Central memory CD8-positive, alpha-beta T cell (primary cell): ENCODE measurements at regions not wholly inside any gene's neighbourhood (a gene's known extent, or its start where the extent isn't known, plus 50 kb on each side); places are given as distances from the start of the nearest gene placed in this dataset.

ENCODE experiments used
- ATAC-seq: fragments of 150-1000 bp; cut with Tn5 transposase; replicated peaks from 2 replicates; pipeline ENCODE4 v1.10.0; 2022; ENCODE audit warnings: mild to moderate bottlenecking, moderate FRiP score, moderate number of reproducible peaks; ENCODE audit not compliant: poor library complexity, severe bottlenecking; ENCODE audit errors: extremely low read depth
- DNase-seq, 2 donors: peaks; one replicate each; pipeline ENCODE4 v3.0.0; 2021; ENCODE audit warnings: low spot score in 2 of 2
- H3K27ac Mint-ChIP-seq: one replicate; pipeline ENCODE4 v1.8.0; 2022; ENCODE audit warnings: low read depth, mild to moderate bottlenecking, moderate library complexity, mixed read lengths
- H3K27me3 Mint-ChIP-seq: one replicate; pipeline ENCODE4 v1.8.0; 2022; ENCODE audit warnings: mixed read lengths
- H3K36me3 Mint-ChIP-seq: one replicate; pipeline ENCODE4 v1.8.0; 2022; ENCODE audit warnings: mild to moderate bottlenecking, moderate library complexity, mixed read lengths; ENCODE audit not compliant: insufficient read depth
- H3K4me1 Mint-ChIP-seq: one replicate; pipeline ENCODE4 v1.8.0; 2022; ENCODE audit warnings: mixed read lengths
- H3K4me3 Mint-ChIP-seq: one replicate; pipeline ENCODE4 v1.8.0; 2022; ENCODE audit warnings: mild to moderate bottlenecking, moderate library complexity, mixed read lengths
- H3K9me3 Mint-ChIP-seq: one replicate; pipeline ENCODE4 v1.8.0; 2022; ENCODE audit warnings: mixed read lengths

- H3K9me3 Mint-ChIP-seq, result no peaks in the 10 kb centered on the region
- H3K27me3 Mint-ChIP-seq, result peaks cover 68% of the 10 kb centered on the region
- no peak overlapping the region for H3K4me3 Mint-ChIP-seq
- H3K4me1 Mint-ChIP-seq, result no peaks in the 10 kb centered on the region
- no peak for ATAC-seq
- H3K27ac Mint-ChIP-seq, result no peak overlapping the region
- no peaks in the 10 kb centered on the region for H3K36me3 Mint-ChIP-seq
- no peak for DNase-seq
Measured at GRCh38 chr2:234673961-234674759, 177.3 kb upstream of the ARL4C start.

- H3K36me3 Mint-ChIP-seq, result no peaks in the 10 kb centered on the region
- no peak overlapping the region for H3K4me3 Mint-ChIP-seq
- H3K4me1 Mint-ChIP-seq, result no peaks in the 10 kb centered on the region
- no peak overlapping the region for H3K27ac Mint-ChIP-seq
- H3K9me3 Mint-ChIP-seq, result no peaks in the 10 kb centered on the region
- DNase-seq, result no peak
- peaks cover 74% of the 10 kb centered on the region for H3K27me3 Mint-ChIP-seq
- ATAC-seq, result no peak
Measured at GRCh38 chr2:234673501-234673900, 176.6 kb upstream of the ARL4C start.

GRCh38 chr2:234672498-234673150, 175.7 kb upstream of the ARL4C start:
- Mint-ChIP-seq H3K4me1 (no peaks in the 10 kb centered on the region), H3K4me3 (no peak overlapping the region), H3K27ac (no peak overlapping the region), H3K36me3 (no peaks in the 10 kb centered on the region), H3K27me3 (peaks cover 72% of the 10 kb centered on the region), H3K9me3 (no peaks in the 10 kb centered on the region)
- ATAC-seq (no peak), DNase-seq (no peak)

GRCh38 chr2:234671716-234672115, 174.8 kb upstream of the ARL4C start:
- peaks cover 80% of the 10 kb centered on the region for H3K27me3 Mint-ChIP-seq
- DNase-seq (no peak), ATAC-seq (no peak)
- no peak overlapping the region for H3K4me3 Mint-ChIP-seq
- H3K4me1 Mint-ChIP-seq, result no peaks in the 10 kb centered on the region
- no peaks in the 10 kb centered on the region for H3K9me3 Mint-ChIP-seq
- no peaks in the 10 kb centered on the region for H3K36me3 Mint-ChIP-seq
- no peak overlapping the region for H3K27ac Mint-ChIP-seq

GRCh38 chr2:234671231-234671630, 174.3 kb upstream of the ARL4C start:
- no peak overlapping the region for H3K27ac Mint-ChIP-seq
- H3K4me3 Mint-ChIP-seq, result no peak overlapping the region
- H3K4me1 Mint-ChIP-seq, result no peaks in the 10 kb centered on the region
- ATAC-seq (no peak), DNase-seq (no peak)
- no peaks in the 10 kb centered on the region for H3K9me3 Mint-ChIP-seq
- peaks cover 85% of the 10 kb centered on the region for H3K27me3 Mint-ChIP-seq
- no peaks in the 10 kb centered on the region for H3K36me3 Mint-ChIP-seq

GRCh38 chr2:234670806-234671205, 173.9 kb upstream of the ARL4C start:
- Mint-ChIP-seq H3K9me3 (no peaks in the 10 kb centered on the region), H3K4me3 (no peak overlapping the region), H3K4me1 (no peaks in the 10 kb centered on the region), H3K36me3 (no peaks in the 10 kb centered on the region), H3K27me3 (peaks cover 89% of the 10 kb centered on the region), H3K27ac (no peak overlapping the region)
- ATAC-seq (no peak), DNase-seq (no peak)

- Mint-ChIP-seq H3K9me3 (no peaks in the 10 kb centered on the region), H3K27me3 (peaks cover 96% of the 10 kb centered on the region), H3K27ac (no peak overlapping the region), H3K4me3 (no peak overlapping the region), H3K4me1 (no peaks in the 10 kb centered on the region), H3K36me3 (no peaks in the 10 kb centered on the region)
- no peak for ATAC-seq
- no peak for DNase-seq
Measured at GRCh38 chr2:234670052-234670451, 173.2 kb upstream of the ARL4C start.

- H3K36me3 Mint-ChIP-seq, result no peaks in the 10 kb centered on the region
Measured at GRCh38 chr2:234669621-234670020, 172.7 kb upstream of the ARL4C start.

GRCh38 chr2:234669001-234669400, 172.1 kb upstream of the ARL4C start:
- H3K27me3 Mint-ChIP-seq, result peaks cover 94% of the 10 kb centered on the region
- no peak for DNase-seq
- no peak overlapping the region for H3K27ac Mint-ChIP-seq
- no peak overlapping the region for H3K4me3 Mint-ChIP-seq
- H3K9me3 Mint-ChIP-seq, result peaks cover 4% of the 10 kb centered on the region
- no peaks in the 10 kb centered on the region for H3K36me3 Mint-ChIP-seq
- no peak for ATAC-seq
- no peaks in the 10 kb centered on the region for H3K4me1 Mint-ChIP-seq

More at GRCh38 chr2:234669621-234670020, 172.7 kb upstream of the ARL4C start:
- no peaks in the 10 kb centered on the region for H3K9me3 Mint-ChIP-seq
- H3K27ac Mint-ChIP-seq, result no peak overlapping the region
- H3K27me3 Mint-ChIP-seq, result peaks cover 94% of the 10 kb centered on the region
- DNase-seq (no peak), ATAC-seq (no peak)
- no peaks in the 10 kb centered on the region for H3K4me1 Mint-ChIP-seq
- H3K4me3 Mint-ChIP-seq, result no peak overlapping the region

- Mint-ChIP-seq H3K36me3 (no peaks in the 10 kb centered on the region), H3K9me3 (peaks cover 5% of the 10 kb centered on the region), H3K27ac (no peak overlapping the region), H3K4me1 (no peaks in the 10 kb centered on the region), H3K4me3 (no peak overlapping the region), H3K27me3 (peaks cover 87% of the 10 kb centered on the region)
- DNase-seq (no peak), ATAC-seq (no peak)
Measured at GRCh38 chr2:234666911-234667310, 170.0 kb upstream of the ARL4C start.

- Mint-ChIP-seq H3K27ac (no peak overlapping the region), H3K36me3 (no peaks in the 10 kb centered on the region)
Measured at GRCh38 chr2:234665304-234665703, 168.4 kb upstream of the ARL4C start.

GRCh38 chr2:234661849-234662248, 165.0 kb upstream of the ARL4C start:
- Mint-ChIP-seq H3K4me3 (no peak overlapping the region), H3K27ac (no peak overlapping the region)
- no peak for ATAC-seq

More at GRCh38 chr2:234665304-234665703, 168.4 kb upstream of the ARL4C start:
- Mint-ChIP-seq H3K9me3 (peaks cover 5% of the 10 kb centered on the region), H3K4me1 (no peaks in the 10 kb centered on the region), H3K4me3 (no peak overlapping the region), H3K27me3 (peaks cover 83% of the 10 kb centered on the region)
- DNase-seq, result no peak
- ATAC-seq, result no peak

GRCh38 chr2:234661175-234661574, 164.3 kb upstream of the ARL4C start:
- H3K36me3 Mint-ChIP-seq, result no peaks in the 10 kb centered on the region
- no peak for ATAC-seq
- no peak overlapping the region for H3K4me3 Mint-ChIP-seq
- peaks cover 11% of the 10 kb centered on the region for H3K9me3 Mint-ChIP-seq
- no peak overlapping the region for H3K27ac Mint-ChIP-seq
- DNase-seq, result no peak
- peaks cover 75% of the 10 kb centered on the region for H3K27me3 Mint-ChIP-seq
- H3K4me1 Mint-ChIP-seq, result no peaks in the 10 kb centered on the region

More at GRCh38 chr2:234661849-234662248, 165.0 kb upstream of the ARL4C start:
- peaks cover 75% of the 10 kb centered on the region for H3K27me3 Mint-ChIP-seq
- H3K9me3 Mint-ChIP-seq, result peaks cover 11% of the 10 kb centered on the region
- no peaks in the 10 kb centered on the region for H3K4me1 Mint-ChIP-seq
- H3K36me3 Mint-ChIP-seq, result no peaks in the 10 kb centered on the region
- no peak for DNase-seq
